ENCODE measurements at regions not wholly inside any gene's neighbourhood (a gene's known extent, or its start where the extent isn't known, plus 50 kb on each side); places are given as distances from the start of the nearest gene placed in this dataset.

GRCh38 chr14:94844593-94845152, 74.8 kb upstream of the GSC start:
- no peak overlapping the region for H3K9ac ChIP-seq (ENCODE audit: low read length in 3 of 3)
- H3K4me1 ChIP-seq (ENCODE audit: control insufficient read depth in 2 of 3, insufficient read depth in 2 of 3, low read depth in 1 of 3, low read length in 3 of 3), result no peaks in the 10 kb centered on the region
- no peaks in the 10 kb centered on the region for H3K36me3 ChIP-seq (ENCODE audit: control insufficient read depth in 2 of 3, insufficient read depth in 3 of 3, low read length in 3 of 3)
- DNase-seq (peak in 4 of 5 donors; percentile 37 to 61 (median 49)), FAIRE-seq (no peak)
- H3K9me3 ChIP-seq (ENCODE audit: control insufficient read depth in 2 of 3, insufficient read depth in 1 of 3, low read length in 3 of 3), result no peaks in the 10 kb centered on the region
- no peaks in the 10 kb centered on the region for H3K27me3 ChIP-seq (ENCODE audit: control insufficient read depth, insufficient read depth, low read length)
- H3K27ac ChIP-seq (ENCODE audit: low read depth in 2 of 2, low read length in 2 of 2), result no peak overlapping the region
- no peak overlapping the region for H3K4me3 ChIP-seq (ENCODE audit: low read length in 3 of 3)
- intact Hi-C loops (cut with DNase I), result no loop called here
- TF ChIP-seq CTCF (IDR thresholded peaks at IDR 0.05; ENCODE audit: borderline replicate concordance, extremely low read depth, insufficient read depth), result no peak

DNA sequence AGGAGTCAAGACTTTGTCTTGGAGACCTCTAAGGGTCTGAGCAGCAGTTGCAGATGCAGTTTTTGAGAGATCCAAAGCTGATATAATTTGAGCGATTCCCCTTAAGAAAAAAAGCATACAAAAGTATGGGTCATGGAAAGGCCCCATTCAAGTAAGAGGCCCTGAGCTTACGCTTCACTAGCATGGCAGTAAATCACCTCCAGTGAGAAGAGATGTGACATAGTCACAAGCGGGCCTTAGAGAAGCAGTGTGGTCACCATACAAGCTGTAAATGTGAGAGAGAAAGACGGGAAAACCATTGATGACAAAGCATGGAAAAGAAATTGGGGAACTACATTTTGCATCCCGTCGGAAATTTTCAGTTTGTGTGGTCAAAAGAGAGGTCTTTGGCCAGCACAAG, 70.6 kb upstream of the GSC start:
- no peaks in the 10 kb centered on the region for H3K27me3 ChIP-seq (ENCODE audit: control insufficient read depth, insufficient read depth, low read length)
- H3K27ac ChIP-seq (ENCODE audit: low read depth in 2 of 2, low read length in 2 of 2), result no peak overlapping the region
- TF ChIP-seq CTCF (IDR thresholded peaks at IDR 0.05; ENCODE audit: borderline replicate concordance, extremely low read depth, insufficient read depth), result no peak
- no peaks in the 10 kb centered on the region for H3K9me3 ChIP-seq (ENCODE audit: control insufficient read depth in 2 of 3, insufficient read depth in 1 of 3, low read length in 3 of 3)
- FAIRE-seq (no peak), DNase-seq (no peak)
- intact Hi-C loops (cut with DNase I), result no loop called here
- H3K36me3 ChIP-seq (ENCODE audit: control insufficient read depth in 2 of 3, insufficient read depth in 3 of 3, low read length in 3 of 3), result no peaks in the 10 kb centered on the region
- no peak overlapping the region for H3K9ac ChIP-seq (ENCODE audit: low read length in 3 of 3)
- H3K4me1 ChIP-seq (ENCODE audit: control insufficient read depth in 2 of 3, insufficient read depth in 2 of 3, low read depth in 1 of 3, low read length in 3 of 3), result no peaks in the 10 kb centered on the region
- H3K4me3 ChIP-seq (ENCODE audit: low read length in 3 of 3), result no peak overlapping the region

GRCh38 chr14:94839348-94839747, 69.4 kb upstream of the GSC start:
- H3K9ac ChIP-seq (ENCODE audit: low read length in 3 of 3), result no peak overlapping the region
- no peak for DNase-seq
- H3K9me3 ChIP-seq (ENCODE audit: control insufficient read depth in 2 of 3, insufficient read depth in 1 of 3, low read length in 3 of 3), result no peaks in the 10 kb centered on the region
- H3K27ac ChIP-seq (ENCODE audit: low read depth in 2 of 2, low read length in 2 of 2), result no peak overlapping the region
- intact Hi-C loops (cut with DNase I), result no loop called here
- no peak for FAIRE-seq
- H3K4me3 ChIP-seq (ENCODE audit: low read length in 3 of 3), result no peak overlapping the region
- H3K27me3 ChIP-seq (ENCODE audit: control insufficient read depth, insufficient read depth, low read length), result no peaks in the 10 kb centered on the region
- no peaks in the 10 kb centered on the region for H3K4me1 ChIP-seq (ENCODE audit: control insufficient read depth in 2 of 3, insufficient read depth in 2 of 3, low read depth in 1 of 3, low read length in 3 of 3)
- H3K36me3 ChIP-seq (ENCODE audit: control insufficient read depth in 2 of 3, insufficient read depth in 3 of 3, low read length in 3 of 3), result no peaks in the 10 kb centered on the region
- TF ChIP-seq CTCF (IDR thresholded peaks at IDR 0.05; ENCODE audit: borderline replicate concordance, extremely low read depth, insufficient read depth), result no peak

DNA sequence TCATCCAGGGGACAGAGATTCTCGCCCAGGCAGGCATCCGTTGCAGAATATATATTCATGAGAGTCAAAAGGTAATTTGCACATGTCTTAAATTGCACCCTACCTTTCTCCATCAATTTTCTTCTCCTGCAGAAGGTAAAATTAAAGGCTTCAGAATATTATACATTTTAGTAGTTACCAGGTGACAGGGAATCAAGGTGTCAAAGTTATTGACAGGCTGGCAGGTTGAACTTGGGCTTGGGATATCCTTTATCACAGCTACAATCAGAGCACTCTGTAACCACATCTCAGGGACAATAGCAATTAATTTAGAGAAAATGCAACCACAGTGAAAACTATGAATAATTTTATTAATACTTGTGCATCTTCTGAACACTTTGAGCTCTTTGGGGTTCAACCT, 66.9 kb upstream of the GSC start:
- H3K36me3 ChIP-seq (ENCODE audit: control insufficient read depth in 2 of 3, insufficient read depth in 3 of 3, low read length in 3 of 3), result no peaks in the 10 kb centered on the region
- no peak overlapping the region for H3K27ac ChIP-seq (ENCODE audit: low read depth in 2 of 2, low read length in 2 of 2)
- H3K4me3 ChIP-seq (ENCODE audit: low read length in 3 of 3), result no peak overlapping the region
- no peak overlapping the region for H3K9ac ChIP-seq (ENCODE audit: low read length in 3 of 3)
- intact Hi-C loops (cut with DNase I), result no loop called here
- no peaks in the 10 kb centered on the region for H3K9me3 ChIP-seq (ENCODE audit: control insufficient read depth in 2 of 3, insufficient read depth in 1 of 3, low read length in 3 of 3)
- DNase-seq (no peak), FAIRE-seq (no peak)
- H3K27me3 ChIP-seq (ENCODE audit: control insufficient read depth, insufficient read depth, low read length), result no peaks in the 10 kb centered on the region
- no peaks in the 10 kb centered on the region for H3K4me1 ChIP-seq (ENCODE audit: control insufficient read depth in 2 of 3, insufficient read depth in 2 of 3, low read depth in 1 of 3, low read length in 3 of 3)
- TF ChIP-seq CTCF (IDR thresholded peaks at IDR 0.05; ENCODE audit: borderline replicate concordance, extremely low read depth, insufficient read depth), result no peak

All from kidney (tissue), 13 donors.